SH-SY5Y (cell line): ENCODE measurements at regions not wholly inside any gene's neighbourhood (a gene's known extent, or its start where the extent isn't known, plus 50 kb on each side); places are given as distances from the start of the nearest gene placed in this dataset.

Experiments used
- GATA2 ChIP-seq: IDR thresholded peaks from 2 replicates; pipeline ENCODE4 v1.6.1; 2011; ENCODE audit warnings: mild to moderate bottlenecking, low read depth, low read length
- GATA3 ChIP-seq: IDR thresholded peaks from 2 replicates; pipeline ENCODE4 v1.6.1; 2011; ENCODE audit warnings: low read depth, mild to moderate bottlenecking, low read length, moderate library complexity

GRCh38 chr2:6148882-6149281, 456.7 kb downstream of the SOX11 start:
- TF ChIP-seq GATA3 (no peak), GATA2 (no peak)
